Keratinocyte (primary cell): ENCODE measurements at regions not wholly inside any gene's neighbourhood (a gene's known extent, or its start where the extent isn't known, plus 50 kb on each side); places are given as distances from the start of the nearest gene placed in this dataset.

Experiments used
- EZH2 ChIP-seq: IDR thresholded peaks from one replicate; pipeline ENCODE4 v1.6.1; 2012; ENCODE audit warnings: inconsistent platforms, mild to moderate bottlenecking, low read length, moderate library complexity
- TF ChIP-seq, protein P1 (sequence below), 3 experiments: IDR thresholded peaks in 1 of 3; conservative IDR thresholded peaks in 1 of 3; optimal IDR thresholded peaks in 1 of 3; 2 replicates in 2 of 3; 3 replicates in 1 of 3; pipeline versions ENCODE3 to v1.5.1; 2011; ENCODE audit warnings: low read length in 3 of 3, mild to moderate bottlenecking in 3 of 3, moderate library complexity in 2 of 3, control low read depth in 1 of 3, inconsistent platforms in 1 of 3; ENCODE audit not compliant: insufficient read depth in 2 of 3; ENCODE audit errors: extremely low read depth in 1 of 3

DNA sequence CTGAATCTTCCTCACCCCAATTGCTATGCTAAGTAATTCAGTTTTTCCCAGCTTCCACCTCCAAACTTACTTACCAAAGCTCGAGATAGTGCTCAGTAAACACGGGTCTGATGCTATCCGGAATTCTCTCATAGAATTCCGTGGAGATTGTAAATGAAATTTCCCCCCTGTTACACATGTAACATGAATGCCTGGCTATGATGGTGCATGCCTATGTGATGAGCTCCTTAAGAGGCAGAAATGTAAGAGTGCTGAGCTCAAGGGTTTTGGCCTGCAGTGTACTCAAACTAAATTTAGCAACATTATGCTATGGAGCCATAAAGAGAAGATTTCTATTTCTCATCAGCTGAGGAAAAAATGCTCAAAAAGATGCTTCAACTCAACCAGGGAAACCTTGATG is 133.4 kb upstream of the FUT9 start:
- no peak for TF ChIP-seq EZH2
- TF ChIP-seq, protein P1, sequence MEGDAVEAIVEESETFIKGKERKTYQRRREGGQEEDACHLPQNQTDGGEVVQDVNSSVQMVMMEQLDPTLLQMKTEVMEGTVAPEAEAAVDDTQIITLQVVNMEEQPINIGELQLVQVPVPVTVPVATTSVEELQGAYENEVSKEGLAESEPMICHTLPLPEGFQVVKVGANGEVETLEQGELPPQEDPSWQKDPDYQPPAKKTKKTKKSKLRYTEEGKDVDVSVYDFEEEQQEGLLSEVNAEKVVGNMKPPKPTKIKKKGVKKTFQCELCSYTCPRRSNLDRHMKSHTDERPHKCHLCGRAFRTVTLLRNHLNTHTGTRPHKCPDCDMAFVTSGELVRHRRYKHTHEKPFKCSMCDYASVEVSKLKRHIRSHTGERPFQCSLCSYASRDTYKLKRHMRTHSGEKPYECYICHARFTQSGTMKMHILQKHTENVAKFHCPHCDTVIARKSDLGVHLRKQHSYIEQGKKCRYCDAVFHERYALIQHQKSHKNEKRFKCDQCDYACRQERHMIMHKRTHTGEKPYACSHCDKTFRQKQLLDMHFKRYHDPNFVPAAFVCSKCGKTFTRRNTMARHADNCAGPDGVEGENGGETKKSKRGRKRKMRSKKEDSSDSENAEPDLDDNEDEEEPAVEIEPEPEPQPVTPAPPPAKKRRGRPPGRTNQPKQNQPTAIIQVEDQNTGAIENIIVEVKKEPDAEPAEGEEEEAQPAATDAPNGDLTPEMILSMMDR (optimal IDR thresholded peaks at IDR 0.05 in 1 of 3, IDR thresholded peaks at IDR 0.05 in 1 of 3, conservative IDR thresholded peaks at IDR 0.05 in 1 of 3; ENCODE audit: extremely low read depth in 1 of 3, insufficient read depth in 2 of 3, low read length in 3 of 3), result no peak
